HEK293T (cell line): ENCODE measurements at regions not wholly inside any gene's neighbourhood (a gene's known extent, or its start where the extent isn't known, plus 50 kb on each side); places are given as distances from the start of the nearest gene placed in this dataset.

Experiments used
- CTCF ChIA-PET: fragments of 350-600 bp; formaldehyde crosslinking; extraction: SDS; loops from one replicate; lab custom pipeline; 2021; ENCODE audit warnings: antibody characterized with exemption, inconsistent platforms; lab: Yijun Ruan, JAX
- POLR2A ChIA-PET: fragments of 350-600 bp; formaldehyde crosslinking; extraction: SDS; loops from one replicate; lab custom pipeline; 2020; ENCODE audit warnings: antibody characterized with exemption, inconsistent platforms; lab: Yijun Ruan, JAX
- DNase-seq: peaks from one replicate; pipeline ENCODE4 v3.0.0; 2012; ENCODE audit warnings: mixed read lengths; ENCODE audit errors: extremely low spot score
- ARNT ChIP-seq: fragments of 450-650 bp; IDR thresholded peaks from 2 replicates; pipeline ENCODE4 v1.6.1; 2017; ENCODE audit warnings: mild to moderate bottlenecking
- BHLHE40 ChIP-seq: fragments of 450-650 bp; IDR thresholded peaks from 2 replicates; pipeline ENCODE4 v1.6.1; 2016; ENCODE audit warnings: mild to moderate bottlenecking, moderate library complexity, borderline replicate concordance
- CTBP1 ChIP-seq: fragments of 450-650 bp; IDR thresholded peaks from 2 replicates; pipeline ENCODE4 v1.6.1; 2016; ENCODE audit warnings: borderline replicate concordance
- ELF4 ChIP-seq: fragments of 450-650 bp; IDR thresholded peaks from 2 replicates; pipeline ENCODE4 v1.6.1; 2017; ENCODE audit warnings: antibody characterized with exemption
- FOXA1 ChIP-seq: fragments of 450-650 bp; IDR thresholded peaks from 2 replicates; pipeline ENCODE4 v1.6.1; 2016; ENCODE audit warnings: mild to moderate bottlenecking
- FOXK2 ChIP-seq: fragments of 450-650 bp; IDR thresholded peaks from 2 replicates; pipeline ENCODE4 v1.6.1; 2016; ENCODE audit warnings: mild to moderate bottlenecking
- FOXM1 ChIP-seq: fragments of 450-650 bp; IDR thresholded peaks from 2 replicates; pipeline ENCODE4 v1.6.1; 2017; ENCODE audit warnings: mild to moderate bottlenecking, borderline replicate concordance
- HDGF ChIP-seq: fragments of 450-650 bp; IDR thresholded peaks from 2 replicates; pipeline ENCODE4 v1.6.1; 2017; ENCODE audit warnings: antibody characterized with exemption, borderline replicate concordance
- L3MBTL2 ChIP-seq: fragments of 450-650 bp; conservative IDR thresholded peaks from 2 replicates; pipeline ENCODE4 v1.6.1; 2016; ENCODE audit warnings: mild to moderate bottlenecking
- LEF1 ChIP-seq: fragments of 450-650 bp; IDR thresholded peaks from 2 replicates; pipeline ENCODE4 v1.6.1; 2017; ENCODE audit warnings: mild to moderate bottlenecking, borderline replicate concordance
- NFRKB ChIP-seq: fragments of 450-650 bp; IDR thresholded peaks from 2 replicates; pipeline ENCODE4 v1.6.1; 2016; ENCODE audit warnings: mild to moderate bottlenecking, moderate library complexity
- SP1 ChIP-seq: fragments of 450-650 bp; IDR thresholded peaks from 2 replicates; pipeline ENCODE4 v1.6.1; 2017
- SUZ12 ChIP-seq: fragments of 450-650 bp; IDR thresholded peaks from 2 replicates; pipeline ENCODE4 v1.6.1; 2016; ENCODE audit warnings: mild to moderate bottlenecking
- TARDBP ChIP-seq: fragments of 450-650 bp; IDR thresholded peaks from 2 replicates; pipeline ENCODE4 v1.6.1; 2016
- ZNF384 ChIP-seq: fragments of 450-650 bp; IDR thresholded peaks from 2 replicates; pipeline ENCODE4 v1.6.1; 2016
- TF ChIP-seq, protein P1 (sequence below): fragments of 450-650 bp; IDR thresholded peaks from 2 replicates; pipeline ENCODE4 v1.6.1; 2016

DNA sequence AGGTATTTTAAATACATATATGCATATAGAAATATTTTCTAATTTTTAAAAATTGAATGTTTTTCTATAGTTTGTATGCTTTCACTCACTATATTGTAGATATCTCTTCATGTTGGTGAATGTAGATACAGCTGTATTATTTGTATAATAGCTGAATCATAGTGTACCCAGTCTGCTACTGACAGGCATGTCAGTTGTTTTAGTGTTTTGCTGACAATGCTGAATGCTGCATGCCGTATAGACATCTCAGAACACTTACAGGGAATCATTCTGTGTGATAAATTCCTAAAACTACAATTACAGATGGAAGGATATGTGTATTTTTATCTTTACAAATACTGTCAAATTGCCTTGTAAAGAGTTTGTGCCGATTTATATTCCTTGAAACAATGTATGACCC, 175.4 kb downstream of the SIM1 start:
- no peak for DNase-seq
- TF ChIP-seq L3MBTL2 (no peak), FOXM1 (no peak), TARDBP (no peak), CTBP1 (no peak), ELF4 (no peak), ARNT (no peak), BHLHE40 (no peak), SP1 (no peak), ZNF384 (no peak), FOXA1 (no peak), HDGF (no peak), NFRKB (no peak), LEF1 (no peak), FOXK2 (no peak), SUZ12 (no peak)
- TF ChIP-seq, protein P1, sequence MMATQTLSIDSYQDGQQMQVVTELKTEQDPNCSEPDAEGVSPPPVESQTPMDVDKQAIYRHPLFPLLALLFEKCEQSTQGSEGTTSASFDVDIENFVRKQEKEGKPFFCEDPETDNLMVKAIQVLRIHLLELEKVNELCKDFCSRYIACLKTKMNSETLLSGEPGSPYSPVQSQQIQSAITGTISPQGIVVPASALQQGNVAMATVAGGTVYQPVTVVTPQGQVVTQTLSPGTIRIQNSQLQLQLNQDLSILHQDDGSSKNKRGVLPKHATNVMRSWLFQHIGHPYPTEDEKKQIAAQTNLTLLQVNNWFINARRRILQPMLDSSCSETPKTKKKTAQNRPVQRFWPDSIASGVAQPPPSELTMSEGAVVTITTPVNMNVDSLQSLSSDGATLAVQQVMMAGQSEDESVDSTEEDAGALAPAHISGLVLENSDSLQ: no peak
- CTCF ChIA-PET: no interaction called here

GRCh38 chr6:100288311-100288710, 176.4 kb downstream of the SIM1 start:
- CTCF ChIA-PET: no interaction called here
- POLR2A ChIA-PET: no interaction called here
- TF ChIP-seq ELF4: no peak
- no peak for TF ChIP-seq ZNF384
- TF ChIP-seq BHLHE40: no peak
- TF ChIP-seq LEF1: no peak
- DNase-seq: no peak

More for the DNA sequence above, 175.4 kb downstream of the SIM1 start:
- POLR2A ChIA-PET: no interaction called here

GRCh38 chr6:100283285-100283684, 181.4 kb downstream of the SIM1 start:
- ChIA-PET POLR2A (no interaction called here), CTCF (no interaction called here)
- no peak for TF ChIP-seq LEF1
- TF ChIP-seq HDGF: no peak
- TF ChIP-seq ZNF384: no peak
- no peak for TF ChIP-seq ARNT
- TF ChIP-seq CTBP1: no peak
- TF ChIP-seq, protein P1: no peak
- no peak for TF ChIP-seq SP1
- no peak for TF ChIP-seq ELF4
- no peak for TF ChIP-seq NFRKB
- no peak for TF ChIP-seq L3MBTL2
- no peak for TF ChIP-seq TARDBP
- TF ChIP-seq FOXA1: no peak
- TF ChIP-seq BHLHE40: no peak
- TF ChIP-seq FOXM1: no peak
- no peak for TF ChIP-seq SUZ12
- TF ChIP-seq FOXK2: no peak
- no peak for DNase-seq

GRCh38 chr6:100281471-100281901, 183.2 kb downstream of the SIM1 start:
- DNase-seq: no peak
- TF ChIP-seq FOXA1: no peak
- TF ChIP-seq FOXK2: no peak
- TF ChIP-seq CTBP1: no peak
- TF ChIP-seq ELF4: no peak
- no peak for TF ChIP-seq ZNF384
- TF ChIP-seq L3MBTL2: no peak
- TF ChIP-seq, protein P1: no peak
- TF ChIP-seq NFRKB: no peak
- TF ChIP-seq SP1: no peak
- no peak for TF ChIP-seq SUZ12
- TF ChIP-seq BHLHE40: no peak
- TF ChIP-seq FOXM1: no peak
- TF ChIP-seq ARNT: no peak
- no peak for TF ChIP-seq TARDBP
- no peak for TF ChIP-seq HDGF
- no peak for TF ChIP-seq LEF1
- CTCF ChIA-PET: no interaction called here
- POLR2A ChIA-PET: no interaction called here

DNA sequence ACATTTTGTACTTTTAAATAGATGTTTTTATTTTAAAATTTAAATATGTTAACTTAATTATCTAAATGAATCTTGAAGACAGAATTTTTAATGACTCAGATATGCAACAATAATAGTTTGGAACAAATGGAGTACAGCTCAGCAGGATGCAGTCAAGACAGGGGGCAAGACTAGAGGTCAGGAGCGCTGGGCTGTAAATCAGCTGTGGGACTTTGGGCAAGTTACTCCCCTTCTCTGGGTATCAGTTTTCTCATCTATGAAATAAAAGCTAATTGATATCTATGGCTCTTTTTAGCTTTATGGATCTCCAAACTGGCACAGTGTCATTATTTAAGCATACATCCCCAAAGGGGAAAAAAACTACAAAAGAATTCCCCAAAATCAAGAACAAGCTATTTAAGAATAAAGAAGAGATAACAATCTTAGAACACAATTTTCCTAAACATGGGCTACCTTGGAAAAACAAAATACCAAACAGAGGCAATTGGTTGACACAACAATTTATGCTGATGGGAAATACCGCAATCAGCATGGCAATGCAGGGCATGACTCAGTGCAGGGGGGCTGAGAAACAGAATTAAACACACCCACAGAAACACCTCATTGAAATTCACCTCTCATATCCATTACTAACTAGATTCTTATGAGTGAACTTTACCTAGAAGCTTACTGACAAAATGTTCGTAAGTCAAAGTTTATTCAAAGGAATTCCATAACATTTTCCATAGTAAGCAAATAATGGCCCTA, 188.2 kb downstream of the SIM1 start:
- POLR2A ChIA-PET: no interaction called here
- TF ChIP-seq BHLHE40: no peak
- no peak for TF ChIP-seq LEF1
- no peak for TF ChIP-seq FOXK2
- TF ChIP-seq ZNF384: no peak
- TF ChIP-seq, protein P1: no peak
- no peak for TF ChIP-seq FOXM1
- TF ChIP-seq NFRKB: no peak
- no peak for TF ChIP-seq HDGF
- TF ChIP-seq L3MBTL2: no peak
- TF ChIP-seq ELF4: no peak
- no peak for DNase-seq
- CTCF ChIA-PET: interaction anchor here (0.6 kb wide), 1 partner anchor 19 kb away, joined by 3 read pairs; no protein-coding TSS in a partner anchor
